HepG2 (cell line): ENCODE measurements at regions not wholly inside any gene's neighbourhood (a gene's known extent, or its start where the extent isn't known, plus 50 kb on each side); places are given as distances from the start of the nearest gene placed in this dataset.

Source experiments
- ATAC-seq: fragments of 200-7000 bp; cut with Tn5 transposase; 3 replicates; pipeline ENCODE4 v1.9.1; 2020; ENCODE audit warnings: mild to moderate bottlenecking, moderate library complexity
- BruUV-seq: library from RNA; stranded (reverse); fragments of 400-500 nt; replicated peaks from 2 replicates; lab custom pipeline; 2021; lab: Mats Ljungman, UMichigan
- CTCF ChIA-PET: fragments of 300-600 bp; formaldehyde crosslinking; extraction: SDS; loops from one replicate; lab custom pipeline; 2021; ENCODE audit warnings: low total read pairs, inconsistent platforms, low intra/inter-chr PET ratio; lab: Yijun Ruan, JAX
- POLR2A ChIA-PET: fragments of 350-600 bp; sonication (Branson Sonifier 250); formaldehyde crosslinking; loops from one replicate; lab custom pipeline; 2020; ENCODE audit warnings: antibody characterized with exemption, inconsistent platforms; lab: Yijun Ruan, JAX
- DNase-seq: peaks from one replicate; pipeline ENCODE4 v3.0.0-alpha.2; 2015; ENCODE audit warnings: low spot score
- FAIRE-seq: peaks from 3 replicates; lab custom pipeline; 2011; peaks lifted over from hg19 to GRCh38; lab: Jason Lieb, UNC
- H2AFZ ChIP-seq: one replicate; pipeline ENCODE4 v1.6.1; 2011; ENCODE audit warnings: low read length, inconsistent platforms
- H3K27ac ChIP-seq: fragments of 300-600 bp; 3 replicates; pipeline ENCODE4 v1.8.0; 2011; ENCODE audit warnings: mixed run types, mild to moderate bottlenecking, mixed read lengths, low read length, inconsistent platforms; ENCODE audit not compliant: insufficient read depth; ENCODE audit errors: extremely low read length
- H3K27me3 ChIP-seq, 2 experiments: fragments of 200-600 bp in 1 of 2; 2 replicates in 1 of 2; 3 replicates in 1 of 2; pipeline versions ENCODE4 v1.6.0 to v1.8.0; 2011; ENCODE audit warnings: low read length in 2 of 2, mild to moderate bottlenecking in 2 of 2, moderate library complexity in 2 of 2, inconsistent platforms in 1 of 2; ENCODE audit not compliant: insufficient read depth in 2 of 2, control insufficient read depth in 1 of 2
- H3K36me3 ChIP-seq, 2 experiments: fragments of 200-600 bp in 1 of 2; replicated peaks in 1 of 2; 2 replicates in 1 of 2; 3 replicates in 1 of 2; pipeline versions ENCODE4 v1.5.1 to v1.8.0; 2011; ENCODE audit warnings: low read length in 2 of 2, inconsistent platforms in 1 of 2; ENCODE audit not compliant: insufficient read depth in 2 of 2, control insufficient read depth in 1 of 2
- H3K4me1 ChIP-seq: 2 replicates; pipeline ENCODE4 v1.5.1; 2012; ENCODE audit warnings: low read length, inconsistent platforms; ENCODE audit not compliant: insufficient read depth
- H3K4me2 ChIP-seq: 2 replicates; pipeline ENCODE4 v1.6.0; 2011; ENCODE audit warnings: low read depth, low read length, inconsistent platforms
- H3K4me3 ChIP-seq, 3 experiments: fragments of 200-600 bp in 1 of 3; sonication (generic), shearing (Covaris generic) in 1 of 3; replicated peaks in 1 of 3; 2 replicates each; pipeline ENCODE4 v1.5.1; 2011 to 2016; ENCODE audit warnings: low read length in 3 of 3, inconsistent platforms in 2 of 3, low read depth in 2 of 3, mild to moderate bottlenecking in 2 of 3, control low read depth in 1 of 3, mixed read lengths in 1 of 3; ENCODE audit not compliant: insufficient read depth in 1 of 3
- H3K79me2 ChIP-seq: one replicate; pipeline ENCODE4 v1.6.1; 2011; ENCODE audit warnings: low read length, inconsistent platforms; ENCODE audit not compliant: insufficient read depth
- H3K9ac ChIP-seq: 2 replicates; pipeline ENCODE4 v1.6.0; 2011; ENCODE audit warnings: mild to moderate bottlenecking, low read depth, low read length, inconsistent platforms; ENCODE audit not compliant: insufficient read depth
- H3K9me3 ChIP-seq: 2 replicates; pipeline ENCODE4 v1.5.1; 2012; ENCODE audit warnings: mild to moderate bottlenecking, low read length
- H4K20me1 ChIP-seq: 2 replicates; pipeline ENCODE4 v1.6.0; 2011; ENCODE audit warnings: inconsistent platforms, mild to moderate bottlenecking, low read length, moderate library complexity; ENCODE audit not compliant: insufficient read depth
- FOXC1 ChIP-seq: sonication (generic); formaldehyde crosslinking; IDR thresholded peaks from 2 replicates; pipeline ENCODE4 v1.8.0; 2022; ENCODE audit warnings: mild to moderate bottlenecking, missing genetic modification reagents, borderline replicate concordance
- JUND ChIP-seq: sonication (generic); formaldehyde crosslinking; IDR thresholded peaks from 2 replicates; pipeline ENCODE4 v1.8.0; 2022; ENCODE audit warnings: mild to moderate bottlenecking, missing genetic modification reagents
- MAFF ChIP-seq: IDR thresholded peaks from 2 replicates; pipeline ENCODE4 v1.6.1; 2011; ENCODE audit warnings: low read depth, low read length, improper control_type of control experiment
- MAFK ChIP-seq, 2 experiments: IDR thresholded peaks in 1 of 2; conservative IDR thresholded peaks in 1 of 2; 2 replicates each; pipeline ENCODE4 v1.6.1; 2011; ENCODE audit warnings: improper control_type of control experiment in 2 of 2, low read length in 2 of 2
- TBX3 ChIP-seq: fragments of 450-650 bp; IDR thresholded peaks from 2 replicates; pipeline ENCODE4 v1.6.1; 2017; ENCODE audit warnings: antibody characterized with exemption, mild to moderate bottlenecking, inconsistent platforms, borderline replicate concordance
- ZNF572 ChIP-seq: sonication (generic); formaldehyde crosslinking; IDR thresholded peaks from 2 replicates; pipeline ENCODE4 v1.5.1; 2020; ENCODE audit warnings: mild to moderate bottlenecking, missing genetic modification reagents
- ZNF891 ChIP-seq: sonication (generic); formaldehyde crosslinking; IDR thresholded peaks from 2 replicates; pipeline ENCODE4 v1.5.0; 2020; ENCODE audit warnings: mild to moderate bottlenecking, missing genetic modification reagents
- ZSCAN25 ChIP-seq: sonication (generic); formaldehyde crosslinking; IDR thresholded peaks from 2 replicates; pipeline ENCODE4 v1.8.0; 2022; ENCODE audit warnings: mild to moderate bottlenecking, missing genetic modification reagents
- WGBS: methylation state at CpG from one replicate; pipeline ENCODE4 v1.1.6; 2017; ENCODE audit warnings: low lambda C conversion rate; 5-methylcytosine and 5-hydroxymethylcytosine counted together
- in situ Hi-C: cut with HindIII; loops from 2 replicates; pipeline ENCODE4 v1.10.0; 2017; ENCODE audit warnings: low pct_unique_long_range_greater_than_20kb; ENCODE audit not compliant: extremely low pct_ligation_motif_present
- intact Hi-C: fragments of 100-400 bp; cut with micrococcal nuclease; formaldehyde crosslinking; loops from one replicate; pipeline ENCODE4 v1.10.0; 2022; ENCODE audit not compliant: unreplicated experiment
- TF ChIP-seq, protein P1 (sequence below): sonication (generic); formaldehyde crosslinking; IDR thresholded peaks from 2 replicates; pipeline ENCODE4 v1.8.0; 2022; ENCODE audit warnings: missing genetic modification reagents, mild to moderate bottlenecking, borderline replicate concordance

DNA sequence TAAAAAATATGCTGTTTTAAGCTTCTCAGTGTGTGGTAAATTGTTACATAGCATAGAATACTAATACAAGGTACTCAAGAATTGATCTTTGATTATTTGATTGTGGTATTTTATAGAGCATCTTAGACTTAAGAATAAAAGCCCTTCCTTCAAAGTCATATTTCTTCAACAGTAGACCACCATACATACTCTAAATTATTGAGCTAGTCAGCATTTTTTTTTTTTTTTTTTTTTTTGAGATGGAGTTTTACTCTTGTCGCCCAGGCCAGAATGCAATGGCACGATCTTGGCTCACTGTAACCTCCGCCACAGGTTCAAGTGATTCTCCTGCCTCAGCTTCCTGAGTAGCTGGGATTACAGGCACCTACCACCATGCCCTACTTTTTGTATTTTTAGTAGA is 436.7 kb upstream of the LUZP2 start:
- ChIA-PET CTCF (no interaction called here), POLR2A (no interaction called here)
- H4K20me1 ChIP-seq, result no peaks in the 10 kb centered on the region
- no peaks in the 10 kb centered on the region for H3K36me3 ChIP-seq
- no peak overlapping the region for H3K9ac ChIP-seq
- intact Hi-C loops (no loop called here), in situ Hi-C loops (no loop called here)
- no peaks in the 10 kb centered on the region for H3K9me3 ChIP-seq
- no peaks in the 10 kb centered on the region for H3K79me2 ChIP-seq
- ATAC-seq, result no peak
- no peak for FAIRE-seq
- DNase-seq, result no peak
- no peak overlapping the region for H3K4me2 ChIP-seq
- no peak overlapping the region for H3K27ac ChIP-seq
- no peak for TF ChIP-seq ZNF572 (CRISPR knock-in tag)
- TF ChIP-seq MAFK (conservative IDR thresholded peaks at IDR 0.05 in 1 of 2, IDR thresholded peaks at IDR 0.05 in 1 of 2; ENCODE audit: low read length in 2 of 2), result peak; percentile 62 to 87; a peak in 3 of 4 replicates
- TF ChIP-seq MAFF, result peak; percentile 70
- H2AFZ ChIP-seq, result no peak overlapping the region
- 19% methylated on average over 3 of the region's 3 CpGs for WGBS
- no TSS peak for BruUV-seq
- H3K4me3 ChIP-seq, result no peak overlapping the region
- no peaks in the 10 kb centered on the region; a peak in 1 of 5 replicates for H3K27me3 ChIP-seq
- no peaks in the 10 kb centered on the region for H3K4me1 ChIP-seq

GRCh38 chr11:24064309-24064903 is 432.4 kb upstream of the LUZP2 start:
- Histone ChIP-seq H3K9me3 (no peaks in the 10 kb centered on the region), H2AFZ (no peak overlapping the region), H3K27ac (no peak overlapping the region), H3K4me1 (no peaks in the 10 kb centered on the region), H3K4me2 (no peak overlapping the region), H3K79me2 (no peaks in the 10 kb centered on the region), H3K9ac (no peak overlapping the region), H3K36me3 (no peaks in the 10 kb centered on the region), H4K20me1 (no peaks in the 10 kb centered on the region), H3K27me3 (no peaks in the 10 kb centered on the region; a peak in 1 of 5 replicates), H3K4me3 (no peak overlapping the region)
- intact Hi-C loops, result no loop called here
- CTCF ChIA-PET, result no interaction called here
- 18% methylated on average over 6 of the region's 6 CpGs for WGBS
- in situ Hi-C loops, result no loop called here
- FAIRE-seq (no peak), ATAC-seq (no peak), DNase-seq (no peak)
- BruUV-seq, result no TSS peak
- POLR2A ChIA-PET, result no interaction called here
- no peak for TF ChIP-seq ZSCAN25 (CRISPR knock-in tag)
- TF ChIP-seq, protein P1, sequence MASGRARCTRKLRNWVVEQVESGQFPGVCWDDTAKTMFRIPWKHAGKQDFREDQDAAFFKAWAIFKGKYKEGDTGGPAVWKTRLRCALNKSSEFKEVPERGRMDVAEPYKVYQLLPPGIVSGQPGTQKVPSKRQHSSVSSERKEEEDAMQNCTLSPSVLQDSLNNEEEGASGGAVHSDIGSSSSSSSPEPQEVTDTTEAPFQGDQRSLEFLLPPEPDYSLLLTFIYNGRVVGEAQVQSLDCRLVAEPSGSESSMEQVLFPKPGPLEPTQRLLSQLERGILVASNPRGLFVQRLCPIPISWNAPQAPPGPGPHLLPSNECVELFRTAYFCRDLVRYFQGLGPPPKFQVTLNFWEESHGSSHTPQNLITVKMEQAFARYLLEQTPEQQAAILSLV, result no peak
- TF ChIP-seq ZNF891 (CRISPR knock-in tag), result no peak
- TF ChIP-seq JUND (CRISPR knock-in tag), result no peak
- TF ChIP-seq TBX3, result no peak
- no peak for TF ChIP-seq FOXC1
